ENCODE measurements at regions not wholly inside any gene's neighbourhood (a gene's known extent, or its start where the extent isn't known, plus 50 kb on each side); places are given as distances from the start of the nearest gene placed in this dataset.

DNA sequence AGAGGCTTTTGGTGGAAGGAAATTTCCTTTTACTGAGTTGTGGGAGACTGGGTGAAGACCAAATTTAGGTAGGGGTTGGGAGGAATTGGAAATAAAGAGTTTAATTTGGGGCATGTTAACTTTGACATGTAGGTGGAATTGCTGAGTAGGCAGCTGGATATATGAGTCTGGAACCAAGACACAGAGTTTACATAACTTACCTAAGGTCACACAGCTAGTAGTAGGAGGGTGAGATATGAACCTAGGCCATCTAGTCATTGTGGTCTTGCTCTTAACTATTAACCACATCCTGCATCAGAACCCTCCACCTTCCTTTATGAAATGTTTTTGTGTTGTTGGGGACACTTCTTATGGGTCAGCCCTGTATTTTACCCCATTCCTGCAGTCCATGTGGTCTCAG, 113.1 kb downstream of the ICOS start:
- no peak for DNase-seq

GRCh38 chr2:204050681-204051080, 114.1 kb downstream of the ICOS start:
- DNase-seq, result no peak

- DNase-seq, result no peak
Observed at GRCh38 chr2:204051476-204051875, 114.9 kb downstream of the ICOS start.

DNA sequence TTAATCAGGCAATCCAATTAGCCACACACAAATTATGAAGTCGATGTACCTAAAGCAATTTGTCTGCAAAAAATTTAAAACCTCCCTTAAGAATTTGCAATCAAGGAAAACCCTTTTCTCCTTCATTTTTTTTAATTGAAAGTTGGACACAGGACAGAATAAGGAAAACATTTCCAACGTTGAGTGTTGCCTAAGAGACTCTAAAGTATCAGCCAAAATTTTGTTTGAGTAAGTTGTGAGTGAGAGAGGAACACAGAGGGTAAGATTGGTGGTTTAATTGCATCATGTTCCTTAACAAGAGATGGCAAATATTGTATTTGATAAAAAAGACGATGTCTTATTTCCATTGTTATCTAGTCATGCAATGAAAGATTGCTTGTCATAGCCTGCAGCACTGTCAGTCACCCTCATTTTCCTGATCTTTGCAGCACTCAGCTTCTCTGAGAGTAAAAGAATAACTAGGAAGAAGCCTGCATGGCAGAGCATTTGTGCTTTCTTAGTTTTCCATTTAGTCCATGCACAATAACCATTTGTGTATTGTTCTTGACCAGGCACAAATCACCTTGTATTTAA, 115.5 kb downstream of the ICOS start:
- DNase-seq, result no peak

DNA sequence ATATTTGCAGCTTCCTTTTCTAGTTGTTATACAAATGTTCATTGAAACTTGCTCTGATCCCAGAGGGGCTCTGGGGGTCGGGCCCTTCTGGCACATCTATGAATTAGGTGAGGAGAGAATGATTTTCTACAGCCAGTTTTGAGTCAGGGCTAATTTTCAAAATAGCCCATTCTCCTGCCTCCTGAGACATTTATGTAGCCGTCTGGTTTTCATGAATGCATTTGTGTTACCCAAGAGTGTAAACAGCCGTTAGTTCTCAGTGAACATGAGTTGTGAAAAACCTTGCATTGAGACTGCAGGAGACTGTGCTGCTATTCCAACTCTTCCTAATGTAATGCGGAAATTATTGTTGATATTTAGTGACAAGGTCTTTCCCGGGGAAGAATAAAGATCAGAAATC, 122.5 kb downstream of the ICOS start:
- no peak for DNase-seq

DNA sequence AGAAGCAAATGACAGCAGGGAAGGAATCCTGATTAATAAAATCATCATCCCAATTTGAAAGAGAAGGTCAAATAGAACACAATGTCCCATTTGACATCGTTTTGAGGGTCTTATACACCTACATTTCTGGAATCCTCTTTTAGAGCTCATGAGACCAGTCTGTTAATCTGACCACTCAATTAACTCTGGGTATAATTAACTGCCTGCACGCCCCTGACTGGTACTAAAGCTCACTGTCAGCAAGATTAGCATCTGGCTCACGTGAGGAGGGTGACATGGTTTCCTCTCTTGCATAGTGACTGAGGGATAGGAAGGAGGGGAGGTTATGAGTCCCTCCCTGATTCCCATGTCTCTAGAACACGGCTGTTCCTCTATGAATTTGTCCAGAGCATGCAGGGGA, 124.3 kb downstream of the ICOS start:
- no peak for DNase-seq

DNA sequence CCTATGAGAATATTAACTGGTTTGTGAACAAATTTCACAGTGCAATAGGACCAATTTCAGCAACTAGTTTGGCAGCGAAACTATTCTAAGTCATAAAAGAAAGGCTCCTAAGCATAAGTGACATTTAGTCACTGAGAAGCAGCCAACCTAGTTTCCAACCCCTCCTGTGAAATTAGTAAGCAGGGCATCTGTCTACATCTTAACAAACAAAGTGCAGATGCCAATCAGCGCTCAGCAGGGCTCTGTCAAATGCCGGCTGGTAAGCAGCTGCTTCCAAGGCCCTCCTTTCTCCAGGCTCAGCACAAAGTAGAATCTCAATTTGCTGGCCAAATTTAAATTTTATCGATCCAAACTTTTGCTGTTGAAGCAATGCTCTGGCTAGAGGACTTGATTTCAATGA, 124.7 kb downstream of the ICOS start:
- DNase-seq, result no peak

DNA sequence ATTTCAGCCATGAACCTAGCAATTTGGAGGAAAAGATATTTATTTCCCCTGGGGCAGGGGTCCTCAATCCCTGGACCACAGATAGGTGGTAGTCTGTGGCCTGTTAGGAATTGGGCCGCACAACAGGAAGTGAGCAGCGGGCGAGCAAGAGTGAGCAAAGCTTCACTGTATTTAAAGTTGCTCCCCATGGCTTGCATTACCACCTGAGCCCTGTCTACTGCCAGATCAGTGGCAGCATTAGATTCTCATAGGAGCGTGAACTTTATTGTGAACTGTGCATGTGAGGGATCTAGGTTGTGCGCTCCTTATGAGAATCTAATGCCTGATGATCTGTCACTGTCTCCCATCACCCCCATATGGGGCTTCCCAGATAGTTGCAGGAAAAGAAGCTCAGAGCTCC, 127.6 kb downstream of the ICOS start:
- no peak for DNase-seq

- peak; percentile 35 for DNase-seq
Observed at GRCh38 chr2:204065566-204065965, 129.0 kb downstream of the ICOS start.

GRCh38 chr2:204066051-204066450, 129.5 kb downstream of the ICOS start:
- DNase-seq, result no peak

DNA sequence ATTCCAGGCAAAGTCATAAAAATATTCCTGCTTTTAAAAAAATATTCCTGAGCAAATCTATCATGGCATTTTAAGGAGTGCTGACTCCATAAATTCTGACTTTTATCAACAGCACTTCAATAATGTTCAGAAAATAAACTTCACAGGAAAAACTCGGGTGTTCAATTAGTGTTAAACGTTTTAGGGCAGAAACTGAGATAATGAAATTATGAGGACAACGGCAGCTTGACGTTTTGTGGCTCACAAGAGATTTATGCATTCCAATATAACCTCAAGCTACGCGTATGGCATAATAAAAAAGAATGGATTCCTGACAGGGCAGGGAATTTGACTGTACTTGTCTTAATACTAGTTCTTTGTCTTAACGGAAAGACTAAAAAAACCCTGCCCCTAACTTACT, 133.2 kb downstream of the ICOS start:
- peak; percentile 6 for DNase-seq

DNA sequence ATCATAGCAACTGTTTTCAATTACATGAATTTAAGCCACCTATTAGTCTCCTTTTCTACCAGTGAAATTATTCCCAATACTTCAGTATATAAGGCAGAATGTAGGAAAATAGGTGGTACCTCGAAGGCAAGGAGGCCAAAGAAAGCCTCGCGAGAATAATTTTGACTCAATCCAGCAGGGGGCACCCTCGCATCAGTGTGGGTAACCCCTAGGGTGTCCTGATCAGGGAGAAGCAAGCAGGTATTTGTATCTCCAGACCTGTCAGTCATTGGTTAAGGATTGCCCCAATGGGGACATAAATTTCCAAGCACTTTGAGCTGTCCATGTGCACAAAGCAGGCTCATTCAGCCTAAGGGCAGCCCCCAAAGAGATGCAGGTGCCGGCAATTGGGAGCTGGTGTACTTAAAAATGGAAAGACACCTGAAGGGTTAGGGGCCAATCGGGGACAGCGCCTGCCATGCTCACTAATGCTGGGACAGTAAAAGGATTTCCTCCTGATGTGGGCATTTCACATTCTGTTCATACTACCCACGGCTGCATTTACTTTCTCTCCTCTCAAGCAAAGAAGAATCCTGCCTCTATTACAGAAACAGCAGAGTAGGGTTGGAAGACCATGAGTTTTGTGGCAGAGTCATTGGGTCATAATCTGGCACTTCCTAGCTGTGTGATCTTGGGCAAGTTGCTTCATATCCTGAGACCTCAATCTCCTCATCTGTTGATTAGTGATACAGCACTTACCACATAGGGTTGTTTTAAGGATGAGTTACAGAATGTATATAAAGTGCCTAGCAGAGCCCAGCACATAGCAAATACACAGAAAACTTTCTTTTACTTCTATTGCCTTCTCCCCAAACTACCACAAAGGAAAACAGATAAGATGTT, 136.1 kb downstream of the ICOS start:
- peak; percentile 15 for DNase-seq

DNA sequence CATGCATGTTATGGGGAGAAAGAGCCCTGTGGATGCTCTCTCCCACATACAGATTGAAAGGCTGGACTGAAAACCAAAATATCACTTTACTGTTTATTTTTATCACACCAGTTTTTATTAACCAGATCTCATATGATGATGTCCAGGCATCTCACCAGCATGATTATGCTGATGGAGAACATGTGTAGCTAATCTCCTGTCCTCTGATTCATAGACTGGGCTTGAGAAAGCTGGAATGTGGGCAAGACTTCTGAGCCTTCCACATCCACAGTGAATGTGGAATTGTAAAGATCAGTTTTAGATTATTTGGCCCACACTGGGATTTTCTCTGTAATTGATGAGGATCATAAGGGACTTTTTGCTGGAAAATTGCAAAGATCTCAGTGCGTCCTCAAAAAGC, 137.9 kb downstream of the ICOS start:
- peak; percentile 40 for DNase-seq

- DNase-seq, result no peak
Observed at GRCh38 chr2:204078003-204078698, 141.6 kb downstream of the ICOS start.

DNA sequence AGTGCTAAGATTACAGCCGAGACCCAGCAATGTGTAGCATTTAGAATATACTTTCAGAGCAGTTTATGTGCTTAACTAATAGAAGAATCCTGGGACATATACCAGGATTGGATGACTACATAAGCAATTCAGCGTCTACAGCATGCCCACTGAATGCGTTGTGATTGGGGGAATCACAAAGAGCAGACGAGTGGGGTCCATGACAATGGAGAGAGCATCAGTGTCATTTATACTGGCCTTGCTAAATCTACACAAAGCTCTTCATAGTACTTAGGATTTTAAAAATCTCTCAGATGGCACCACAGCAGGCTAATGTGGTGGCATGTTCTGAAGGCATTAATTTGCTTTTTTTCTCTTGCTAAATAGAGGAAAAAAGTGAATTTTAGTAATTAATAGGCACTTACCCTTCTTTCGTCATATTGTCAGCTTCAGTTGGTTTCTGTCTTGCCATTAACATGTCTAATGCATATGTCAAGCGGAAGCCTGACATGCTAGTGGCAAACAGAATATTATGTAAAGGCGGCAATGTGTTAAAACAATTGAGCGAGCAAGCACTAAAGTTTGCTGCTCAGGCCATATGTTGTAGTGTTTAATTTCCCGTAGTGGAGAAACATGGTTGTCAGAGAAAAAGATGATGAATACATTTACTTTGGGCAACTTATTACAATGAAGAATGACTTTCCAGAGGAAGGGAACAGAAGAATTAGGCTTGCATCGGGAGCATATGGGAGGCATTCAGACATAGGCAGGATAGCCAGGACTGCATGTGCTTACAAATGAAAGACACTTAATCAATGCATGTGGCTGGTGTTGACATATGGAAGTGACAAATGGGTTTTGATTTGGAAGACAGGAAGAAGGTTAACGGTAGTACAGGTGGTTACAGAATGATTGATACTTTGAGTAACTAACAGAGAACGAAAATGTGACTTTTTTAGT, 145.2 kb downstream of the ICOS start:
- no peak for DNase-seq

- DNase-seq, result no peak
Observed at GRCh38 chr2:204086167-204086566, 149.6 kb downstream of the ICOS start.

GRCh38 chr2:204089105-204089504, 152.5 kb downstream of the ICOS start:
- DNase-seq, result no peak

DNA sequence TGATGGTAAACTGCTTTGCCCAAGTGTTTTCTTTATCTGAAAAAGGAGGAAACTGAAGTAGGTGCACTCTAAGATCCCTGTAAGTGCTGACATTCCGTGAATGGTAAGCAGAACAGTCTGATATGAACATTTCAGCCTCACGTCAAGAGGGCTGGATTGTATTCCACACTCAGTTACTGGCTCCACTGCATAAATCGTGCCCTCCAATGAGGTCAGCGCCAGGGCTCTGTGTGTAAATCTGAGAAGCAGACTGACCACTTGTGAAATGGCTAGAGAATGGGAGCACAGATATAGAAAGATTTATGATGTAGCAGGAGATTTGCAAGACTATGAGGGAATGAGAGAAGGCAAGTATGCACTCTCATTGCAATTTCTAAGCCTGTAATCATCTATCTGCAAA, 153.0 kb downstream of the ICOS start:
- no peak for DNase-seq

DNA sequence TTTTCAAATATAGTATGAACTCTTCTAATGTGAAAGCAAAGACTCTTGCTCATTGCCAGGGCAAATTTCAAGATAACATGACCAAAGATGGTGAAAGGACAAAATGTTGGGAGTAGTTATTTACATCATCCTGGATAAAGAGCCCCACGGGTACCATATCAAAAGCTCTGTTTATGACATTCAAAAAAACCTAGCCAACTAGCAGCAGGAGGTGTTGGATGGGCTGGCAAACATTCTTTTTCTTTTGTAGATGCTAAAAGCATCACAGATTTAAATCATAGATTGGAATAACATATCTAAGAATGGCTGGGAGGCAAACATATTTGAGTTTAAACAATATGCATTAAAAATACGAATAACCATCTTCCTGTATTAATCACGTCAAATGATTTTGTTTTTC, 153.5 kb downstream of the ICOS start:
- DNase-seq, result no peak

DNA sequence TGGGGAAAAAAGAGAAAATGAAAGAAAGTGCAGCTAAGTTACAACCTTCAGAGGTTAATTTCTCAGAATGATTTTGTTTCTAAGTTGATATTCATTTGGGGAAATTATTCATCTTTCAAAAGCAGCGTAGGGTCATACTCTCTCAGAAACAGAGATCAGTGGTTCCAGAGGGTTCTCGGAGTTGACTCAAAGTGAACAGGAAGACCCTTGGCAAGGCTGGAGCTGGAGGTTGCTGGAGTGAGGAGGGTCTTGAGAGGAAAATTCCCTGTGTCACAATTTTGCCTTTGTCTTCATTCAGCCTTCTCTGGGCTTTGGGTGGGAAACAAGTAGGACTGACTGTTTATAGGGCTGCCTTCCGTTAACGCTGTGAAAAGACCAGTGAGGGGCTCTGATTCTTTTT, 168.2 kb downstream of the ICOS start:
- no peak for DNase-seq

GRCh38 chr2:204108330-204108751, 171.8 kb downstream of the ICOS start:
- peak; percentile 56 for DNase-seq

GRCh38 chr2:204108781-204109295, 172.3 kb downstream of the ICOS start:
- DNase-seq, result no peak
